ENCODE measurements at regions not wholly inside any gene's neighbourhood (a gene's known extent, or its start where the extent isn't known, plus 50 kb on each side); places are given as distances from the start of the nearest gene placed in this dataset.

DNA sequence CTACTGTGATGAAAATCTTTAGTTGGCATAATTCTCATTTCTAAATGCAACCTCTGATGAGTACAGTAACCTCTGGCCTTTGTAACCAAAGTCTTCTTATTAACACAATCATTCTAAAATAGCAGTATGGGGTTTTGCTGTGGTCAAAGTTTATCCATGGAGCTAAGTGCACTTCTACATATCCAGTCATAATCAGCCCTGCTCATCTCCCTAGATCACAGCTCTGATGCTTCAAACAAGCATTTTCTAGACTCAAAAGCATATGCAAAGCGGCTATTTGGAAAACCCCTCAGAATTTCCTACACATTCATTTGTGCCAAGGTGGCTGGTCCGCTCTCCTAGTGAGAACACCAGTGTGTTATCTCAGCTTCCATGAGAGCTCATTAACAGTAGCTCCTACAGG lies 418.6 kb downstream of the MRPL39 start:
- H3K36me3 ChIP-seq (replicated peaks in 1 of 2; ENCODE audit: control extremely low read depth in 1 of 2, control insufficient read depth in 1 of 2, extremely low read depth in 1 of 2, insufficient read depth in 2 of 2, low read length in 1 of 2) = no peaks in the 10 kb centered on the region
- intact Hi-C loops (cut with micrococcal nuclease) = loop anchor here (5.0 kb wide), 1 partner anchor 44 kb away; no protein-coding TSS in a partner anchor
- H2AFZ ChIP-seq (ENCODE audit: insufficient read depth, low read depth, low read length, poor library complexity, severe bottlenecking) = peak overlapping the region; percentile 14
- peak overlapping the region; percentile 33 for H3K27ac Mint-ChIP-seq
- no peak overlapping the region for H3K27ac ChIP-seq (ENCODE audit: low read length in 2 of 2)
- TF ChIP-seq, protein P1, sequence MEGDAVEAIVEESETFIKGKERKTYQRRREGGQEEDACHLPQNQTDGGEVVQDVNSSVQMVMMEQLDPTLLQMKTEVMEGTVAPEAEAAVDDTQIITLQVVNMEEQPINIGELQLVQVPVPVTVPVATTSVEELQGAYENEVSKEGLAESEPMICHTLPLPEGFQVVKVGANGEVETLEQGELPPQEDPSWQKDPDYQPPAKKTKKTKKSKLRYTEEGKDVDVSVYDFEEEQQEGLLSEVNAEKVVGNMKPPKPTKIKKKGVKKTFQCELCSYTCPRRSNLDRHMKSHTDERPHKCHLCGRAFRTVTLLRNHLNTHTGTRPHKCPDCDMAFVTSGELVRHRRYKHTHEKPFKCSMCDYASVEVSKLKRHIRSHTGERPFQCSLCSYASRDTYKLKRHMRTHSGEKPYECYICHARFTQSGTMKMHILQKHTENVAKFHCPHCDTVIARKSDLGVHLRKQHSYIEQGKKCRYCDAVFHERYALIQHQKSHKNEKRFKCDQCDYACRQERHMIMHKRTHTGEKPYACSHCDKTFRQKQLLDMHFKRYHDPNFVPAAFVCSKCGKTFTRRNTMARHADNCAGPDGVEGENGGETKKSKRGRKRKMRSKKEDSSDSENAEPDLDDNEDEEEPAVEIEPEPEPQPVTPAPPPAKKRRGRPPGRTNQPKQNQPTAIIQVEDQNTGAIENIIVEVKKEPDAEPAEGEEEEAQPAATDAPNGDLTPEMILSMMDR (IDR thresholded peaks at IDR 0.05) = no peak
- TF ChIP-seq EZH2 (IDR thresholded peaks at IDR 0.05; ENCODE audit: borderline replicate concordance, insufficient read depth, low read depth, low read length, poor library complexity, severe bottlenecking) = no peak
- ChIA-PET CTCF (interaction anchor here (1.4 to 1.5 kb wide), 2 partner anchors 10 to 12 kb away, joined by 3 to 7 read pairs; no protein-coding TSS in a partner anchor), POLR2A (no interaction called here)
- peaks cover 0 to 14% (median 2%) of the 10 kb centered on the region in 3 donors for H3K9me3 ChIP-seq (ENCODE audit: control extremely low read depth in 1 of 3, control insufficient read depth in 2 of 3, insufficient read depth in 1 of 3, low read length in 2 of 3)
- H3K4me1 Mint-ChIP-seq = peaks cover 54% of the 10 kb centered on the region
- peak overlapping the region; percentile 24 for H3K4me3 Mint-ChIP-seq
- no peaks in the 10 kb centered on the region for H4K20me1 ChIP-seq (ENCODE audit: control insufficient read depth, insufficient read depth, low read length, poor library complexity, severe bottlenecking)
- no peaks in the 10 kb centered on the region for H3K27me3 ChIP-seq (replicated peaks in 1 of 4; ENCODE audit: control extremely low read depth in 1 of 4, control insufficient read depth in 3 of 4, insufficient read depth in 4 of 4, low read length in 3 of 4)
- H3K9me3 Mint-ChIP-seq (ENCODE audit: insufficient read depth) = peaks cover 2% of the 10 kb centered on the region
- no peak overlapping the region for H3K9ac ChIP-seq (ENCODE audit: low read length)
- peak overlapping the region; percentile 29 for H3K4me2 ChIP-seq (replicated peaks; ENCODE audit: low read depth, low read length, poor library complexity, severe bottlenecking)
- peak; percentile 53 for DNase-seq
- peak; percentile 44 for ATAC-seq (ENCODE audit: low read depth)
- H3K4me1 ChIP-seq (ENCODE audit: control insufficient read depth in 2 of 2, insufficient read depth in 2 of 2, low read length in 2 of 2) = peaks cover 39 to 40% of the 10 kb centered on the region in 2 donors
- H3K27me3 Mint-ChIP-seq = no peaks in the 10 kb centered on the region
- no peak overlapping the region for H3K4me3 ChIP-seq (ENCODE audit: control extremely low read depth in 1 of 5, extremely low read depth in 1 of 5, insufficient read depth in 1 of 5, low read depth in 2 of 5, low read length in 4 of 5)
- 67% methylated on average over 2 of the region's 2 CpGs for WGBS (ENCODE audit: insufficient coverage)
- H3K79me2 ChIP-seq (ENCODE audit: control insufficient read depth, insufficient read depth, low read length) = no peaks in the 10 kb centered on the region

DNA sequence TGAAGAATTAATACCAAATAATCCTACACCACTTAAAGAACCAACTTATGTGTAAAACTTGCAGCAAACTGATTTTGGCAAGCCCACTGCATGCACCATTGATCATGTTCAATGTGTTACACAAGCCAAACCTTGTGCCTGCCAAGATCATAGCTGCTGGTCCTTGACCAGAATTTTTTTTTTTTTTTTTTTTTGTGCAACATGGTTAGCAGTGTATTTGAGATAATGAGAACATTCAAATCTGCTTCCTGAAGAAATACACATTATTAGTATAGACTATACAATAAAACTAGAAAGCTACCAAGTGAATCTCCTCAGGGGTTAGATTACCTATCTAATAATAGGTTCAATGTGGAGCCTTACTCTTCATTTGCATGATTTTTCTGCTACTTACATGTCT lies 421.0 kb downstream of the MRPL39 start:
- POLR2A ChIA-PET = interaction anchor here (0.9 kb wide), 1 partner anchor 9 kb away, joined by 3 read pairs; no protein-coding TSS in a partner anchor
- TF ChIP-seq, protein P1 (IDR thresholded peaks at IDR 0.05) = no peak
- TF ChIP-seq EZH2 (IDR thresholded peaks at IDR 0.05; ENCODE audit: borderline replicate concordance, insufficient read depth, low read depth, low read length, poor library complexity, severe bottlenecking) = no peak
- peak; percentile 69 for ATAC-seq (ENCODE audit: low read depth)

More for the DNA sequence above, 421.0 kb downstream of the MRPL39 start:
- Histone ChIP-seq H3K4me3 (ENCODE audit: control extremely low read depth in 1 of 5, extremely low read depth in 1 of 5, insufficient read depth in 1 of 5, low read depth in 2 of 5, low read length in 4 of 5) (peak overlapping the region in 1 of 5 experiments; percentile 13), H3K36me3 (replicated peaks in 1 of 2; ENCODE audit: control extremely low read depth in 1 of 2, control insufficient read depth in 1 of 2, extremely low read depth in 1 of 2, insufficient read depth in 2 of 2, low read length in 1 of 2) (no peaks in the 10 kb centered on the region), H3K9me3 (ENCODE audit: control extremely low read depth in 1 of 3, control insufficient read depth in 2 of 3, insufficient read depth in 1 of 3, low read length in 2 of 3) (peaks cover 0 to 12% (median 2%) of the 10 kb centered on the region in 3 donors), H3K4me1 (ENCODE audit: control insufficient read depth in 2 of 2, insufficient read depth in 2 of 2, low read length in 2 of 2) (peaks cover 39 to 40% of the 10 kb centered on the region in 2 donors), H3K79me2 (ENCODE audit: control insufficient read depth, insufficient read depth, low read length) (no peaks in the 10 kb centered on the region), H3K27ac (ENCODE audit: low read length in 2 of 2) (peak overlapping the region; percentile 53 to 70), H3K27me3 (replicated peaks in 1 of 4; ENCODE audit: control extremely low read depth in 1 of 4, control insufficient read depth in 3 of 4, insufficient read depth in 4 of 4, low read length in 3 of 4) (no peaks in the 10 kb centered on the region), H2AFZ (ENCODE audit: insufficient read depth, low read depth, low read length, poor library complexity, severe bottlenecking) (no peak overlapping the region), H3K9ac (ENCODE audit: low read length) (peak overlapping the region; percentile 15), H3K4me2 (replicated peaks; ENCODE audit: low read depth, low read length, poor library complexity, severe bottlenecking) (peak overlapping the region; percentile 54), H4K20me1 (ENCODE audit: control insufficient read depth, insufficient read depth, low read length, poor library complexity, severe bottlenecking) (no peaks in the 10 kb centered on the region)
- Mint-ChIP-seq H3K27me3 (no peaks in the 10 kb centered on the region), H3K9me3 (ENCODE audit: insufficient read depth) (no peaks in the 10 kb centered on the region), H3K27ac (no peak overlapping the region), H3K4me1 (peaks cover 55% of the 10 kb centered on the region), H3K4me3 (peak overlapping the region; percentile 10)
- CTCF ChIA-PET = interaction anchor here (0.7 kb wide), 1 partner anchor 10 kb away, joined by 3 read pairs; no protein-coding TSS in a partner anchor
- intact Hi-C loops (cut with micrococcal nuclease) = loop anchor here (5.0 kb wide), 1 partner anchor 46 kb away; no protein-coding TSS in a partner anchor
- peak; percentile 68 for DNase-seq

Data from B cell (primary cell).